ENCODE measurements at regions not wholly inside any gene's neighbourhood (a gene's known extent, or its start where the extent isn't known, plus 50 kb on each side); places are given as distances from the start of the nearest gene placed in this dataset.

DNA sequence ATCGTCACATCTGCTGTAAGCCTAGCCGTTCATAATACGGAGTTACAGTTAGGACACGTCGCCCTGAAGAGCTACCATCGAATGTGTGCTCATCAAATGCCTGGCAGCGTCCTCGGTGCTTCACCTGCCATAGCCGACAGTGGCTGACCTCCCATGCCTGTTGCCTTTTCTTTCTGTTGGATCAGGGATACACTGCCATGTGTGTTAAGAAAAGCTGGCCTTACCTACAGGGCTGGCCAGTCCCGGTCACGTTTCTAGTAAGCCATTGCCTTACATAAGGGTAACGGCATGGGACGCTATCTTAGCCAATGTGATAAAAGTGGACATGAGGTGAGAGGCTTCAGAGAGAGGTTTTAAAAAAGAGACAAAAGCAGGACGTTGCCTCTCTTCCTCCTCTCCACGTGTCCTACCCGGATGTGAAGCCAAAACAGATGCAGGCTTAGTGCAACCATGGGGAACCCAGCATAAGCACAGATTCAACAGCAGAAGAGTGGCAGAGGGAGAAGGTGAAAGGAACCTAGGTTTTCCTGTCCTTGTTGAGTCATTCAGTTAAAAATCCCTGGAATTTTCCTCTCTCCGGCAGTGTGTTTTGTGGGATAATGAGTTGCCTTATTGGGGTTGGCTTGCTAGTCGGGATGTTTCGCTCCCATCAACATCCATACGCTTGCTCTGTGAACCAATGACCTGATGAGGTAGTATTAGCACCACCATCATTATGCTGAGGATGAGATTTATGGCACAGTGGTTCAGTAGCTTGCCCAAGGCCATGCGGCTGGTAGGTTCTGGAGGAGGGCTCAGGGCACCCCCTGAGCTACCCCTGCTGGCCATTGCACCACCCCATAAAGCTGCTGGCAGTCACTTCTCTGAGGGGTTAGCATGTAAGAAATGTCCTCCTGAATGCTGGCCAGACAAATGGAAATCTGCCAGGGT, 67.4 kb upstream of the B3GAT1 start:
- DNase-seq (ENCODE audit: low read depth, low spot score), result no peak

DNA sequence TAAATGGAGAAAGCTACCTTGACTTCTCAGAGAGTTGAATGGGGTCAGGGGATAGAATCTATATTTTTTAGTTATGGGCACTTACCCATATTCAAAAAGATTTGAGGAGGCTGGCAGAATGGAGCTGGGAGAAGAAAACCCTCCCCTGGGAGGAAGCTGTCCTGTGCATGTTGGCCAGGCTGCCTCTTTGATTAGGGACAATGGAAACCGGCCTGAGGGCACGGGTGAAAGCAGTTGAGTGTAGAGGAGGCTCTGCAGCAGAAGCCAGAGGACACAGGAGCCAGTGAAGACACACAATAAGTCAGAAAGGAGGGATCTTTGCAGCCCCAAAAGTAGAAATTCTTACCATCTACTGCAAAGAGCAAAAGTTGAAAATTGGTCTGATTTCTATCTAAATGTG, 66.6 kb upstream of the B3GAT1 start:
- DNase-seq (ENCODE audit: low read depth, low spot score), result no peak

DNA sequence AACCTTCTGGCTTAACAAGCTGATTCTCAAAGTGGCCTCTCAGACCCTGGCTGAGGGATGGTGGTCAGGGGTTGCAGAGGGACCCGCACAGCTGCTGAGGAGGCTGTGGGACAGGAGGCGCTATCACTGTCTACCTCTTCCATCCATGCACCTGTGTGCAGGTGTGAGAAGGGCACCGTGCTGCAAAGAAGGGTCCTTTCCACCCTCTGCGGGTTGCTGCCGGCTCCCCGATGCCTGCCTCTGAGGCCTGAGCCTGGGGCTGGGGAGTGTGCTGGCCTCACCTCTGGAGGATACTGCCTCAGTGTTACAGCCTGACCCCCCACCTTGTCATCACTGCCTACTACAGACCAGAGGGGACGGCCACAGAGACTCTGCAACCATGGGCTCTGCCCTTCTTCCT, 66.1 kb upstream of the B3GAT1 start:
- no peak for DNase-seq (ENCODE audit: low read depth, low spot score)

DNA sequence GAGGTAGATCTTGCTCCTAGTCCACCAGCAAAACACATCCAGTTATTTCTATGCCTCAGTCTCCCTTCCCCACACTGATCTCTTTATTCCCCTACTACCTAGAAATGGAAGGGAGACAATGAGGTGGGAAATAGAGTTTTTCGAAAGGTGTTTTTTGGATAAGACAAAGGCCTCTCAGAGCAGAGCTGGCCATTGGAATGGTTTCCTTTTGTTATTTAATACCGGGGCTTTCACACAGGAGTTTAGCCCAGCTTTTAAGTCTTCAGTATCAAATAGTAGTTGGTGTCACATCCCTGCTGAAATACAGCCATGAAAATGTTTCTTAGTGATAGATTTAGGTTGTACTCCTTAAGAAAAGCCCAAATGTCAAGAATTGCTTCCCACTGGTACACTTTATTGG, 65.4 kb upstream of the B3GAT1 start:
- DNase-seq (ENCODE audit: low read depth, low spot score), result no peak

DNA sequence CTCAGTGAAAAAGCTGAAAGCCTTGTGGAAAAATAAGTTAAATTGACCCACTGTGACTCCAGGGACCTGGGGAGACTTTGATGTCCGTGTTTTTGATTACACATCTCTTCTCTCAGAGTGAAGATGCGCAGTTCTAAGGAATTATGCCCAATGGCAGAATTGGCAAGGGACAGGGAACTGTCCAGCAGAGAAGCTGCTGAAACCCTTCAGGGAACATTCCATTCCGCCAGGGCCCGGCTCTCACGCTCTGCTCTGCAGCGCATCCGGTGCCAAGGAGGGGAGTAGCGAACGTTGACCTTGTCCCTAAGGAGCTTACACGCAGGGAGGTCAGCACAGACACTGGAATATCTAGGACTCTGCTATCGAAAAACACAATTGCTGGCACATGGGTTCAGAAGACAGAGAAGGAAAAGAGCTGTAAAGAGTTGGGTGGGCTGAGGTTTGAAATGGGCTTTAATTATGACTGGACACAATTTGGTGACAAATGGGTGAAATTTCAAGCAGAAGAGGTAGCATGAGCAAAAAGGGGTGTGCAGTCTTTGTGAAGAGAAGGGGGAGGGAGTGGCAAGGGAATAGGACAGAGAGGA, 64.5 kb upstream of the B3GAT1 start:
- no peak for DNase-seq (ENCODE audit: low read depth, low spot score)

DNA sequence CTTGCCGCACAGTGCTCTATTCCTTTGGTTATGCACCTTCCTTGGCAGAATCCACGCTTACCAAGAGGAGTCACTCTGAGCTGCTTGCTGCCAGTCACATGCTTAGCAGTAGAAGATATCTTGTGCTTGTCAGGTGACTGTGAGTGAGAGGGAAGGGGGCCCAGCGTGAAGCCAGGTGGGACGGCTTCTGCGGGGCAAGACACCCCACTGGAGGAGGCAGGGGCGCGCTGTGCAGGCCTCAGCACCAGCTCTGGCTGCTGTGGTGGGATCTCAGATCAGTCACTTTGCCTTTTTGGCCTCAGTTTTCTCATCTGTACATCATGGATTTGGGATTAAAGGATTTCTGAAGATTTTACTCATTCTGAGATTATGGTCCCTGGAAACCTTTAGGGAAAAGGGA, 63.9 kb upstream of the B3GAT1 start:
- no peak for DNase-seq (ENCODE audit: low read depth, low spot score)

DNA sequence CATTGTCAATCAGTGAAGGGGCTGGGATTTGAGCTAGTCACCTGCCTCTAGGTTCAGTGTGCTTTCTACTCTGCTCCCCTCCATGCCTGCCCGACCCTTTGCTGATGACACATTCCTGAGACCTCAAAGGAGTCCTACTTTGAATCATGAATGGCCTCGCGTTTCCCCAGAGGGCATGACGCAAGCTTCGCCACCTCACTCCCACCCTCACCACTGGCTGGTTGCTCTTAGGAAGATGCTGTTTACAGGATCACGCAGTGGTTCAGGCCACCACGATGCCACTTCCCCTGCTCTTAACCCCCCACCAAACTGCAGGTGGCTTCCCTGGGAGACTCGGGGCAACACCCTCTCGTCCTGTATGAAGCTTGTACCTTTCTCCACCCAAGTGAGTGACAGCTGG, 62.9 kb upstream of the B3GAT1 start:
- no peak for DNase-seq (ENCODE audit: low read depth, low spot score)

DNA sequence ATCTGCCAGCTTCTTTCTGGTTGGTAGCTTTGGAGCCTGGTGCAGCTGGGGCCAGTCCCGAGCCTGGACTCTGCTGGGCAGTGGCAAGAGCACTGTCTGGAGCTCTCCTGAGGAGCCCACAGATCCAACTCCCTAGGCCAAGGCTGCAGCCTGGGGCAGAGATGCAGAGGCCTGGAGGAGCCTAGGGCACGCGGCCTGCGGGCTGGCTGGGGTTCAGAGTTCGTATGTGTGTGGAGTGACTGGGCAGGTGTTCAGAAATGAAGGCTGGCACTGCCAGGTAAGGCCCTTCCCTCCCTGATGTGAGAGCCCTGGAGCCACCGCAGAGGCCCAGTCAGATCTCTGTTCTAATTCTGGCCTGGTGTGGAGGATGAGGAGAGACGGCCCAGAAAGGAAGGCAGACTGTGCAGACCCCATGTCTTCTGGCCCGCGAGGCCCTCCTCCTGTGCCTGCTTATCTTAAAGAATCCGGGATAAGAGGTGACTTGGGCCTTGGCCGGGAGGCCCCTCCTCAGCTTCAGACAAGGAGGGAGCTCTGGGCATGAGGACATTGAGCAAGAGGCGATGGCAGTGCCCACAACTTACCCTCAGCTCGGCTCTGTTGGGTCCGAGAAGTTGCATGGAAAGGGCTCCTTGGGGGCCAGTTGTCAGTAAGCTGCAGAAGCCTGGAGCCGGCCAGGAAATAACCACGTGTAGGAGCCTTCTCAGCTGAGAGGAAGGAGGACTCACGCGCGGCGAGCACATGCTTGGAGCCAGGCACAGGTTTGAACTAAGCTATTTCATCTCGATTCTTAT, 62.2 kb upstream of the B3GAT1 start:
- no peak for DNase-seq (ENCODE audit: low read depth, low spot score)

DNA sequence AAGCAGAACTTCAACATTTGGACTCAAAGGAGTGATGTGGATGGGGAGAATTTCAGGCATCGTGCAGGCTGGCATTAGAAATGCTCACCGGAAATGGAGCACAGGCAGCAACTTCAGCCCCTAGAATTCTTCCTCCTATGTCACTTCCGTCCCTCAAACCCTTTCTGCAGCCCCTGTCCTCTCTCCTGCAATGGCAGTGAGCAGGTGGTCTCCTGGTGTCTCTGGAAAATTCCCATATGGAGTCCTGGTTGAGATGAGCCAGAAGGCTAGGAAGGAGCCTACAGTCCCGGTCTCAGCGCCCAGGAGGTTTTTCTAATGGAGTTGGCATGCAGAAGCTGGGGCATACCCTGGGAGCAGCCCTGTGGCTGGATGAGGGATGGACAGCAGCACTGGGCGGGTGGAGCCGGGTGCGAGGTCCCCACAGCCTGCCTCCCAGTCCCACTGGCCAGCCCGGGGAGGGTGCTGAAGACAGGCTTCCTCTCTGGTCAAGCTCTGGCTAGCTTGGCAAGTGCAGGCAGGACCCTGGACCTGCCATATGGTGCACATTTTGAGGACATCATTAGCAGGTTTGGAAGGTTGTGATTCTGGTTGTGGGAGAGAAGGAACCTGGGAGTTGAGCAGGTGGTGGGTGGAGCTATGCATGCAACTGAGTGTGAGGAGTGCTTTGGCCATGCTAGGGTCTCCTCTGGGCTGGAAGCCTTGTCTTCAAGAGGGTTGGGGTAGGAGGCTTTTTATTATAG, 59.8 kb upstream of the B3GAT1 start:
- DNase-seq (ENCODE audit: low read depth, low spot score), result no peak

DNA sequence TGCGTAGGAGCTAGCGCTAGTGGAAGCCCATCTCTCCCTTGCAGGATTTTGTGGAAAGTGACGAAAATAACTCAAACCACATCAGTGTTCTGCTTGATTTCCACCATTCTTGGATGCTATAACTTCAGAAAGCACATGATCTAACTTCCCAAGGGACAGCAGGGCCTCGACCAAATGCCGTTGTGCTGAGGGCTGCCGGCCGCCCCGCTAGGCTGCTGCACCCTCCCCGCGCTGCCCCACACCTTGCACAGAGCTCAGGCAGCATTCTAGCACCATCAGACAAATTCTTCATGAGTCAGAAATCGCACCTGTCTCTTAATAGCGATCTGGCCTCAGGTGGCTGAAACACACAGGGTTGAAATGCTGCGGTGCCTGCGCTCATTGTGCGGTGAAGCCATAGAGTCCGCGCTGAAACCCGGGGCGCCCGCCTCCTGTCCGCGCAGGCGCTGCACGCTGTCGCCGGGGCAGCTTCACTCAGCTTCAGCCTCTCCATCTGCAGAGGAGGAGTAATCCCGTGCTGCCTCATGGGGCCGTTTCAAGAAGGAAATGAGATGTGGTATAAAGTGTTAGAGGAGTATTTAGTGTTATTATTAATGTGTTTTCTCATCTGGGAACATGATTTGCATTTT, 59.2 kb upstream of the B3GAT1 start:
- DNase-seq (ENCODE audit: low read depth, low spot score), result no peak

DNA sequence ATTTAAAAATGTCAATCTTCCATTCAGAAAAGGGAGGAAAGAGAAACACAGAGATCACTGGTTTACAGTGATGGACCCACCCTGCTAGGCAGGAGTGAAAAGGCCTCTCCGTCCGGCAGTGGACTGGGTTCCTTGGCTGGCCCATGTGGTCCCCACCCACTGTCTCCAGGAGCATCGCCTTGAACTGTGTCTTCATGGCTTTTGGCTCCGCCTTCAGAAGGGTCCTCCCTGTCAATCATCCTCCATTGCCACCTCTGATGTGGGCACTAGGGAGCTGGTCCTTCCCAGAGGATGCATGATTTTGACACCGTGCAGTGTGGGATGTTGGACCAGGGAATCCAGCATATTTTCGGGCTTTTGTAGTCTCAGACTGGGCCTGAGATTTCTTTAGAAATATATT, 58.2 kb upstream of the B3GAT1 start:
- DNase-seq (ENCODE audit: low read depth, low spot score), result no peak

DNA sequence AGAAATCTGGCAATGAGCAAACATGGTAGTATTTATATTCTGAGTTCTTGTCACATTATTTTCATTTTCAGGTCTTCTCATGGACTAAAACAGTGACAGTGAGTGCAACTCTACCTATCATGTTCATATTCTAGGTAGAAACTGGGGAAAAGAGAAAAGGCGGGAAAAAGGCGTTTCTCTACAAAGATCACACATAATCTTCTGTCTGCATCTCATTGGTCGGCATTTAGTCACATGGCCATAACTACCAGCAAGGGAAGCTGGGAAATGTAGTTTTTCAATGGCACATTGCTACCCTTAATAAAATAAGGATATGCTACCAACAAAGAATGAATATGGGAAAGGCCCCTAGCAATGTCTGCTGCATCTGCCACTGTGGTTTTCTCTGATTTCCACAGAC, 57.6 kb upstream of the B3GAT1 start:
- DNase-seq (ENCODE audit: low read depth, low spot score), result no peak

DNA sequence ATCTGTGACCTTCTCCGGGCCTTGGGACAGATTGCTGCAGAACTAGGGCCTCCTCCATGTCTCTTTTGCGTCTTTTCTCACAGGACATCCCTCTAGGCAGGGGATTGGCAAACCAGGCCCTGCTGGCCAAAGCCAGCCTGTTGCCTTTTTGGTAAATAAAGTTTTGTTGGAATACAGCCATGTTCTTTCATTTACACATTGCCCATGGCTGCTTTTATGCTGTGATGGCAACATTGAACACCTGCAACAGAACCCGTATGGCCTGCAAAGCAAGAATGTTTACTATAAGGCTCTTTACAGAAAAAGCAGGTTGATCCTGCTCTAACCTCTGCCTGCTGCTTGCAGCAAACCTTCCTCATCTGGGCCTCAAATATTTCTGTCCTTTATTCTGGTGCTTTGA, 56.8 kb upstream of the B3GAT1 start:
- no peak for DNase-seq (ENCODE audit: low read depth, low spot score)

DNA sequence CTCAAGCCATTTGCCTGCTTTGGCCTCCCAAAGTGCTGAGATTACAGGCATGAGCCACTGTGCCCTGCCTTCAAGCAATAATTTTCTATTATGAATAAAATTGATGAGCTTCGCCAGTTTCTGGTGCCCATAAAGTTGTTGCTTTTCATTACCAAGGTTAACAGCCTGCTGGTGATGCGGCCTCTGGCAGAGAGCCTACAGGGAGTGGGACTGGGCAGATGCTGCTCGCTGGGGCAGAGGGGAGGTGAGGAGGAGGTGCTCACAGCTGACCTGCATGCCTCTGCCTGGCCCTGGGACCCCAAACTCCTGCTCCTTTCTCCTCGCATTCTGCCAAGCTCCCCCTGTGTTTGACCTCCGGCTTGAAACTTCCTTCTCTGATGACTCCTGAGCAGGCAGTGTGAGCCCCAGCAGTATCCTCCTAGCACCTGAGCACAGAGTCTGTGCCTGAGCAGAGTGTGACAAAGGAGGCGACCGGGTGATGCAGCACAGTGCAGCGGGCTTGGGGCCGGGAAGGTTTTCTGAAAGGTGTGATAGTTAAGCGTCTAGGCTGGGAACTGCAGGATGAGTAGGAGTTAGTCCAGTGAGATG, 56.1 kb upstream of the B3GAT1 start:
- no peak for DNase-seq (ENCODE audit: low read depth, low spot score)

DNA sequence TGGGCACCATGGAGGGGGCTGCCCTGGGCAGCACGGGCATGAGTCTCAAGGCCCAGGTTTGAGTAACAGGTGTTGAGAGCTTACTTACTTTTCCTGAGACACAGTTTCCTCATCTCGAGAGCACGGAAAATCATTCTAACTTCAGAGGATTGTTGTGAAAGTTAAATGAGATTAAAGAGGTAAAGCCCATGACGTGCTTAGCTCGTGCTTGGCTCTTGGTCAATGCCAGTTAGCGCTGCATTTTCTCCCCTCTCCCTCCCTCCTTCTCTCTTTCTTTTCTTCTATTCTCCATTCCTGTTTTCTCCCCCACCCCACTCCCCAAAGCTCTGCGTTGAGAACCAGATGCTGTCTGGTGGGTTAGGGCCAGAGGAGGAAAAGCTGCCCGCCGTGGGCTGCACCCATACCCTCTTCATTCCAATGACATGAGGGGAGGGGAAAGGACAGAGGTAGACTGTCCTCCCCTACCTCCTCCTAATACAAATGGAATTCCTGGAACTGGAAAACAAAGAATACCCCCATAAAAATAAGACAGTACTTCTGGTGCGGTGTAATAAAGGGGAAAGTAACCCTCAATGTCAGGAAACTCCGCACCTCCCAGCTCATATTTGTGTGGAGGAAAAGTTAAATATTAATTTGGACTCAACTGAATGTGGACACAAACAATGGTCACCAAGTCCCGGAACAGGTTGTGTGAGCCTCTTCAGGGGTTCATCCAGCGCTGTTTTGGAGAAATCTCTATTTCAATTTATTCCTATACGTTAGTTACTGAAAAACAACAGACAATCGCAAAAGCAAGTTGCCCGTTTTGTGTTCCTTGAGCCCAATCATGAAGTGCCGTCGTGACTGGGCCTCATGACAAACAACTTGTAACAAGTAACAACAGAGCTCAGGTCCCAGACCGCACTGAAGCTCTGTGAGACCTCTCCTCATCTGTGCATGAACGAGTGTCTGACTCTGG, 54.8 kb upstream of the B3GAT1 start:
- no peak for DNase-seq (ENCODE audit: low read depth, low spot score)

DNA sequence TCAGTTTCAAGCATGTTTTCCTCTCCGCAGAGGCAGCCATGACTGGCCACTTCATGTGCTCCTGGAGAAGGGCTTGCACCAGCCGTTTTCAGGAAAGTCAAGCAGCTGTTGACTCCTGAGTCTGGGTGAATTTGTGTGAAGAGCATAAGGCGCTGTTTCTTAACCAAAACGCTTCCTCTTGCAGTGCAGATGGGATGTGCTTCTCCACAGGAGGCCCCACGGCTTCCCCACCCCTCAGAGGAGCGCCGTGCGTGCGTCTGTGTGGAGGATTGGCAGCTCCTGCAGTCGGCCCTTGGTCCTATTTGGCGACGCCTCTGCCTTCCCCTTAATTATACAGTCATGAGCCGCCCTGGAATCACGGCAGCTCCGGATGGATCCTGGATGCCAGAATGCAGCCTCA, 54.1 kb upstream of the B3GAT1 start:
- DNase-seq (ENCODE audit: low read depth, low spot score), result no peak

DNA sequence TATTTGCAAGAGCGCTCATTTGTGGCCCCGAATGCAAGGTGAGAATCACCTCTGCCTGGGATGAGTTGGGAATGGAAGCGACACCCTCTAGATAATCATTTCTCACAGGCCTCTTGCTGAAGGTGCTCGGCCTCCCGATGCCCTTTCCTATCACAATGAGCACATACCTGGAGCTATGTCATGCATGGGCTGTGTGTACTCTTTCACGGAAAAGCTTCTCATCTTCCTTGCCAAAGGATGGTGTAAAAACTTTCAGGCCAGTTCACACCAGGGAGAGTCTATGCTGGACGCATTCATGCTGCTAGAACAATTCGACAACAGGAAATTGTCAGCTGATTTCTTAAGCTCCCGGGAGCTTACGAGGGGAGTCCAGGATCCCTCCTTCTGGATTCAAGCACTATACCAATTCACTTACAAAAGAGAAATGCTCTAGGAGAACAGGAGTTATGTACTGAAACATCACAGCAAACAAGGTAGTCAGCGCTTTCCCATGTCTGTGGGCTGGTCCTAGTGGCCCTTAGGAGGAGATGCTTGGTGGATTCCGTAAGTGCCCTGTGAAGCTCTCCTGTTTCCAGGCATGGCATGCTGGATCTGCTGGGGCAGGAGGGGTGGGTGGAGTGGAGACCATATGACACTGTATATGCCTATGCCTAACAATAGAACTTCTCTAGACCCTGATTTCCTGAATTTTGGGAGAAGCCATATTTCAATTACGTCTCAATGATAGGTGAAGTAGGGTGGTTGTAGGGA, 53.1 kb upstream of the B3GAT1 start:
- DNase-seq (ENCODE audit: low read depth, low spot score), result no peak

DNA sequence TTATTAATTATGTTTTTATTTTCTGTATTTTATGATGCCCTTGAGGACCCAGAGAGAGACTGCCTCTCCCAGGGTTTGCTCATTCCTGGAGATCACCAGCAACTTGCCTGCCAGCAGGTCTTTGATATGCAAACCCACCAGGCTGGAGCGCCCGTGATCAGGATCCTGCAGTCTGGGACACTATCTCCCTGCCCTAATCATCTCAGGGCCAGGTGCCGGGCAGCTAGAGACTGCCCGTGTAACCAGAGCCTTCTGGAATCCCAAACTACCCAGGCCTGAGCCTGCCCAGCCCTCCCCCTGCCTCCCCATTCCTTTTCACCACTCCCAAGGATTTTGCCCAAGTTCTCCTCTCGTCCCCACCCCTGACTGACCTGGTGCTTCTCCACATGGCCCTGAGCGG, 52.2 kb upstream of the B3GAT1 start:
- DNase-seq (ENCODE audit: low read depth, low spot score), result no peak

DNA sequence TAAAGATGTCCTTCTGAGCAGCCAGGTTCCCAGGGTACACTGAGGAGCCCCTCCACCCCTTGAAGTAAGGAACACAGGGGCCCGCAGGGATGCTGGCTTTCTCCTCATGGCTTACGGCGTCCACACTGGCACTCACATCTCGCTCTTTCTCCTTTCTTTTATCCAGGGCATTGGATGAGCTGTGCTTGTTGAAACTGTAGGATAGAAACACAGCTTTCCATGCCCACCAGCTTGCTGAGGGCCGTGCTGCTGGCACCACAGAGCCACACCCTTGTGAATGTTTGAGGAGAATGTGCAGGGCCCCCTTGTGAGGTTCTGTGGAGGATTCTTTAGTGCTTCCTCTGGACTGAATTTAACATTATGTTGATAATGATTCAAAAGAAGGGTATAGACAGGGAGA, 51.7 kb upstream of the B3GAT1 start:
- no peak for DNase-seq (ENCODE audit: low read depth, low spot score)

Measured in activated CD4-positive, CD25-positive, alpha-beta regulatory T cell treated with anti-CD3 and anti-CD28 coated beads, Interleukin-2, amount 50 U/mL, for 16 hours (primary cell).